Activated B cell treated with CpG ODN at 0.5 μM for 24 hours (primary cell): ENCODE measurements at regions not wholly inside any gene's neighbourhood (a gene's known extent, or its start where the extent isn't known, plus 50 kb on each side); places are given as distances from the start of the nearest gene placed in this dataset.
"Not testable (repeated sequence)": the region's sequence is repeated elsewhere in the genome, so short reads cannot be mapped to it uniquely, and the experiment has no call there.

Source experiments
- ATAC-seq: fragments of 200-7000 bp; cut with Tn5 transposase; one replicate; pipeline ENCODE4 v1.10.0; 2021; ENCODE audit warnings: low read depth, mild to moderate bottlenecking, moderate library complexity
- CTCF ChIA-PET: fragments of 350-600 bp; sonication (Branson Sonifier 250); formaldehyde crosslinking; loops from one replicate; lab custom pipeline; 2021; ENCODE audit warnings: antibody characterized with exemption; lab: Charles Lee
- POLR2A ChIA-PET: fragments of 350-600 bp; sonication (Branson Sonifier 250); formaldehyde crosslinking; loops from one replicate; lab custom pipeline; 2021; ENCODE audit warnings: antibody characterized with exemption; lab: Charles Lee
- DNase-seq: peaks from one replicate; pipeline ENCODE4 v3.0.0; 2022
- H3K27ac Mint-ChIP-seq: one replicate; pipeline ENCODE4 v1.8.0; 2020; ENCODE audit warnings: mixed read lengths
- H3K27me3 Mint-ChIP-seq: one replicate; pipeline ENCODE4 v1.8.0; 2021; ENCODE audit warnings: mixed read lengths
- H3K36me3 Mint-ChIP-seq: one replicate; pipeline ENCODE4 v1.8.0; 2021; ENCODE audit warnings: low read depth, mixed read lengths
- H3K4me1 Mint-ChIP-seq: one replicate; pipeline ENCODE4 v1.8.0; 2021; ENCODE audit warnings: mixed read lengths
- H3K4me3 Mint-ChIP-seq: one replicate; pipeline ENCODE4 v1.8.0; 2020; ENCODE audit warnings: mild to moderate bottlenecking, mixed read lengths
- H3K9me3 Mint-ChIP-seq: one replicate; pipeline ENCODE4 v1.8.0; 2020; ENCODE audit warnings: mixed read lengths
- intact Hi-C: fragments of 100-400 bp; cut with micrococcal nuclease; formaldehyde crosslinking; loops from one replicate; pipeline ENCODE4 v1.15.1; 2024
- TF ChIP-seq, protein P1 (sequence below): fragments of 200-600 bp; IDR thresholded peaks from one replicate; pipeline ENCODE4 v1.8.0; 2022; ENCODE audit warnings: antibody characterized with exemption, mild to moderate bottlenecking

DNA sequence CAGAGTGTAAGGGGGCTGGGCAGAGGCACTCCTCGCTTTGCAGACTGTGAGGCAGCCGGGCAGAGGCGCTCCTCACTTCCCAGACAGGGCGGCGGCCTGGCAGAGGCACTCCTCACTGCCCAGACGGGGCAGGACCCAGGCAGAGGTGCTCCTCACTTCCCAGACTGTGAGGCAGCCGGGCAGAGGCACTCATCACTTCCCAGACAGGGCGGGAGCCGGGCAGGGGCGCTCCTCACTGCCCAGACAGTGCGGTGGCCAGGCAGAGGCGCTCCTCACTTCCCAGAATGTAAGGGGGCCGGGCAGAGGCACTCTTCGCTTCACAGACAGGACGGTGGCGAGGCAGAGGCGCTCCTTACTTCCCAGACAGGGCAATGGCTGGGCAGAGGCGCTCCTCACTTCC, 442.5 kb downstream of the SPATA31D1 start:
- CTCF ChIA-PET = no interaction called here
- Mint-ChIP-seq H3K4me1 (no peaks in the 10 kb centered on the region), H3K36me3 (no peaks in the 10 kb centered on the region), H3K27ac (no peak overlapping the region), H3K9me3 (no peaks in the 10 kb centered on the region), H3K27me3 (no peaks in the 10 kb centered on the region), H3K4me3 (no peak overlapping the region)
- TF ChIP-seq, protein P1, sequence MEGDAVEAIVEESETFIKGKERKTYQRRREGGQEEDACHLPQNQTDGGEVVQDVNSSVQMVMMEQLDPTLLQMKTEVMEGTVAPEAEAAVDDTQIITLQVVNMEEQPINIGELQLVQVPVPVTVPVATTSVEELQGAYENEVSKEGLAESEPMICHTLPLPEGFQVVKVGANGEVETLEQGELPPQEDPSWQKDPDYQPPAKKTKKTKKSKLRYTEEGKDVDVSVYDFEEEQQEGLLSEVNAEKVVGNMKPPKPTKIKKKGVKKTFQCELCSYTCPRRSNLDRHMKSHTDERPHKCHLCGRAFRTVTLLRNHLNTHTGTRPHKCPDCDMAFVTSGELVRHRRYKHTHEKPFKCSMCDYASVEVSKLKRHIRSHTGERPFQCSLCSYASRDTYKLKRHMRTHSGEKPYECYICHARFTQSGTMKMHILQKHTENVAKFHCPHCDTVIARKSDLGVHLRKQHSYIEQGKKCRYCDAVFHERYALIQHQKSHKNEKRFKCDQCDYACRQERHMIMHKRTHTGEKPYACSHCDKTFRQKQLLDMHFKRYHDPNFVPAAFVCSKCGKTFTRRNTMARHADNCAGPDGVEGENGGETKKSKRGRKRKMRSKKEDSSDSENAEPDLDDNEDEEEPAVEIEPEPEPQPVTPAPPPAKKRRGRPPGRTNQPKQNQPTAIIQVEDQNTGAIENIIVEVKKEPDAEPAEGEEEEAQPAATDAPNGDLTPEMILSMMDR = no peak
- POLR2A ChIA-PET = no interaction called here
- ATAC-seq = no peak
- DNase-seq = no peak
- intact Hi-C loops = no loop called here

DNA sequence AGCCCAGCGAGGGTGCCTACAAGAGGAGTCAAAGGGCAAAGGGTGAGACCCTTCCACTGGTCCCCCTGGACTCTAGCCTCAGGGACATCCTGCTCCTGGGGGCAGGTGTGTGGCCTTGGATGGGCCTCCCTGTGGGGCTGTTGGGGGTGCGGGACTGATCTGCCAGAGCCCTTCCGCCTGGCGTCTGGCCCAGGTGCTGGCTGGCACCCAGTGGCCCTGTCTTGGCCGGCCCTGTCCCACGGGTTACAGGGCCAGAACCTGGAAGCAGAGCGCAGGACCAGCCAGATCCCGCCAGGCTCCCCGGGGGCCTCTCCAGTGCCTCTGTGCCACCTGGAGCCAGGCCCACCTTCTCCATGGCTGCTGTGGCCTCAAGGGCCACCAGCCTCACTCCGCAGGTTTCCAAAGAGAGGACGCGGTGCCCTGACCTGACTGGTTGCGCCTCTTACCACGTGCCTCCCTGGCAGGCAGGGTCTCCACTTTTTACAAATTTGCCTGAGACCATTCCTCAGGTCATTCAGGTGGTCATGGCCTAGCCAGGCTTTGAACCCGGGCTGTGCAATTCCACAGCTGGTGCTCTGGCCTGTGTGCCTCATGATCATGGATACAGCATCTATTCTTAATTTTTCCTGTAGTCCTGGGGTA, 444.8 kb downstream of the SPATA31D1 start:
- H3K36me3 Mint-ChIP-seq, H3K27me3 Mint-ChIP-seq, ATAC-seq, CTCF ChIA-PET, H3K4me1 Mint-ChIP-seq, H3K9me3 Mint-ChIP-seq, POLR2A ChIA-PET, H3K27ac Mint-ChIP-seq, DNase-seq, intact Hi-C loops, H3K4me3 Mint-ChIP-seq: not testable (repeated sequence)

DNA sequence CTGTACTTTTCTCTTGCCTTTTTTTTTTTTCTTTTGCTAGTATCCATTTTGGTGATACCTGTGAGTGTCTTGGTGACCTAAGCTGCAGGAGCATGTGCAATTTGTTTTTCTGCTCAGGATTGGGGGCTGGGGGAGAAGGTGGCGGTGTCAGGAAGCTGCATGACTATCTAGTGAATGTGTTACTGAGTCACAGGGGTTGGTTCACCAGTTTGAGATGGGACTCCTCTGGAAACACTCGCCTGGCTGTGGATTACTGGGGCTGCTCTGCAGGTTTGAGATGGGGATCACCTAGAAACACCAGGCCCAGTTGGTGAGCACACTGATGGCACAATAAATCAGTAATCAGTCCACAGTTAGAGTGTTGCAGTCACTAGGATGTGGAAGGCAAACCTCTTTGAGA, 447.9 kb downstream of the SPATA31D1 start:
- Mint-ChIP-seq H3K9me3 (peaks cover 12% of the 10 kb centered on the region), H3K27ac (no peak overlapping the region)
- TF ChIP-seq, protein P1 = no peak

DNA sequence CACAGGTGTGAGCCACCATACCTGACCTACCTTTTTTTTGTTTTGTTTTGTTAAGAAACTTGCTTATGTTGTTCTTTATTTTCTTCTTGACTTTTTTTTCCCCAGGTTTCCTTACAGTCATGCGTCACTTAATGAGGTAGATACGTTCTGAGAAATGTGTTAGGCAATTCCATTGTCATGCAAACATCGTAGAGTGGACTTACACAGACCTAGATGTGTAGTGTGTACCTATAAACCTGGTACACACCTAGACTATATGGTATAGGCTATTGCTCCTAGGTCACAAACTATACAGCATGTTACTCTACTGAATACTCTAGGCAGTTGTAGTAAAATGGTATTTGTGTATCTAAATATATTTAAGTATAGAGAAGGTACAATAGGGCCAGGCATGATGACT, 448.6 kb downstream of the SPATA31D1 start:
- H3K9me3 Mint-ChIP-seq = peaks cover 12% of the 10 kb centered on the region
- H3K4me1 Mint-ChIP-seq, DNase-seq: not testable (repeated sequence)

More for the DNA sequence above, 447.9 kb downstream of the SPATA31D1 start:
- ATAC-seq (no peak), DNase-seq (no peak)
- H3K4me3 Mint-ChIP-seq = no peak overlapping the region
- ChIA-PET CTCF (no interaction called here), POLR2A (no interaction called here)
- H3K36me3 Mint-ChIP-seq = no peaks in the 10 kb centered on the region
- intact Hi-C loops = no loop called here
- H3K27me3 Mint-ChIP-seq = no peaks in the 10 kb centered on the region
- no peaks in the 10 kb centered on the region for H3K4me1 Mint-ChIP-seq

DNA sequence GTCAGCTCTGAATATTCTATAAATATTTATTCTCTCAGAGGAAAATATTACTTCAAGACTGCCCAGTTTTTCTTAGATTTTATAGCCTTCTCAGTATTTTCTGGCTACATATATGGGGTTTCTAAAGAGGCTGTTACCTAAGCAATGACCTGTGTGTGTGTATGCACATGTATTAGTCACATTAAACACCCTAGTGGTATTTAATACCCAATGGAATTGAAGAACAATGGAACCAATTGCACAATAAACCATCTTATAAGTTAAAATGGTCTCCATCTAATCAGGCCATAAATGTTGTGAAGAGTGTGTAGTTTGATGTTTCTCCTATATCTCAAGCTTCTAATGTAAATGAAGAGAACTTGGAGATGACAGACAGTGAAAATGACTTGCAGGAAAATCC, 450.0 kb downstream of the SPATA31D1 start:
- Mint-ChIP-seq H3K27me3 (no peaks in the 10 kb centered on the region), H3K36me3 (no peaks in the 10 kb centered on the region), H3K9me3 (peaks cover 16% of the 10 kb centered on the region), H3K4me3 (no peak overlapping the region), H3K27ac (no peak overlapping the region), H3K4me1 (no peaks in the 10 kb centered on the region)
- no peak for DNase-seq
- ATAC-seq = no peak
- ChIA-PET POLR2A (no interaction called here), CTCF (no interaction called here)
- TF ChIP-seq, protein P1 = no peak
- intact Hi-C loops = no loop called here

More for the DNA sequence above, 448.6 kb downstream of the SPATA31D1 start:
- CTCF ChIA-PET, POLR2A ChIA-PET, H3K4me3 Mint-ChIP-seq, ATAC-seq, H3K36me3 Mint-ChIP-seq, H3K27me3 Mint-ChIP-seq, intact Hi-C loops, H3K27ac Mint-ChIP-seq: not testable (repeated sequence)

DNA sequence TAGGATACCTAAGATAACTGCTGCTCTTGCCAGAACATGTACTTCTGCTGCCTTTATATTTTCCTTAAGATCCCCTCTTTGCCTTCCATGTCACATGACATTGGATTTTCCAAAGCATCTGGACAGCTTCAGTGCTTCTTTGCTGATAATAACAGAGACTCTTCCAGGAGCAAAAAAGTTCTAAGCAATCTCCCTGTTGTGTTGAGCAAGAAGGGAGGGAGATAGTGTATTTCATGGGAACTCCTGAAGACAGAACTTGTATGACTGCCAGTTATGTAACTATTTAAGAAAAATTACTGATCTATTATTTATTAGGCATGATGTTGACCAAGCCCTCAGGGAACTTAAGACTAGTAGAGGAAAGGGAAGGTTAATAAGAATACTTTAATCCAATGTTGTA, 454.7 kb downstream of the SPATA31D1 start:
- Mint-ChIP-seq H3K36me3 (no peaks in the 10 kb centered on the region), H3K4me3 (no peak overlapping the region), H3K27ac (no peak overlapping the region), H3K4me1 (no peaks in the 10 kb centered on the region), H3K27me3 (no peaks in the 10 kb centered on the region), H3K9me3 (peaks cover 24% of the 10 kb centered on the region)
- POLR2A ChIA-PET = no interaction called here
- intact Hi-C loops = no loop called here
- CTCF ChIA-PET = no interaction called here
- ATAC-seq (no peak), DNase-seq (no peak)
- TF ChIP-seq, protein P1 = no peak
